Anterior cingulate cortex (tissue), 58 donors: ENCODE measurements at regions not wholly inside any gene's neighbourhood (a gene's known extent, or its start where the extent isn't known, plus 50 kb on each side); places are given as distances from the start of the nearest gene placed in this dataset.
"Not testable (repeated sequence)": the region's sequence is repeated elsewhere in the genome, so short reads cannot be mapped to it uniquely, and the experiment has no call there.

ENCODE experiments used
- DNase-seq, 58 donors: peaks; one replicate each; lab custom pipeline; 2025; lab: John Stamatoyannopoulos, UW

GRCh38 chr16:22572331-22573224 is 61.9 kb downstream of the NPIPB5 start:
- peak in 3 of 58 donors; percentile 4 to 21 (median 5) for DNase-seq

GRCh38 chr16:22573225-22573530 is 62.5 kb downstream of the NPIPB5 start:
- not testable (repeated sequence) for DNase-seq

GRCh38 chr16:22576506-22576905 is 65.8 kb downstream of the NPIPB5 start:
- not testable (repeated sequence) for DNase-seq

- not testable (repeated sequence) for DNase-seq
Measured at GRCh38 chr16:22583195-22583594, 72.5 kb downstream of the NPIPB5 start.

GRCh38 chr16:22584459-22584858 is 73.8 kb downstream of the NPIPB5 start:
- DNase-seq: not testable (repeated sequence)

GRCh38 chr16:22584941-22585340 is 74.2 kb downstream of the NPIPB5 start:
- not testable (repeated sequence) for DNase-seq

- DNase-seq: not testable (repeated sequence)
Measured at GRCh38 chr16:22585431-22585830, 74.7 kb downstream of the NPIPB5 start.

GRCh38 chr16:22586732-22587131 is 76.0 kb downstream of the NPIPB5 start:
- DNase-seq: not testable (repeated sequence)

- DNase-seq: not testable (repeated sequence)
Measured at GRCh38 chr16:22589757-22590156, 79.1 kb downstream of the NPIPB5 start.

GRCh38 chr16:22596445-22597045 is 85.9 kb downstream of the NPIPB5 start:
- not testable (repeated sequence) for DNase-seq

GRCh38 chr16:22603744-22604143 is 93.1 kb downstream of the NPIPB5 start:
- DNase-seq: not testable (repeated sequence)

GRCh38 chr16:22606619-22607018 is 95.9 kb downstream of the NPIPB5 start:
- DNase-seq: not testable (repeated sequence)

GRCh38 chr16:22609798-22610197 is 99.1 kb downstream of the NPIPB5 start:
- DNase-seq: not testable (repeated sequence)

- DNase-seq: not testable (repeated sequence)
Measured at GRCh38 chr16:22611128-22611527, 100.4 kb downstream of the NPIPB5 start.

GRCh38 chr16:22614271-22614947 is 103.7 kb downstream of the NPIPB5 start:
- DNase-seq: no peak

- no peak for DNase-seq
Measured at GRCh38 chr16:22618842-22619241, 108.2 kb downstream of the NPIPB5 start.

GRCh38 chr16:22621586-22622155 is 111.0 kb downstream of the NPIPB5 start:
- no peak for DNase-seq

GRCh38 chr16:22622703-22623102 is 112.0 kb downstream of the NPIPB5 start:
- no peak for DNase-seq

GRCh38 chr16:22623351-22623781 is 112.7 kb downstream of the NPIPB5 start:
- no peak for DNase-seq

- no peak for DNase-seq
Measured at GRCh38 chr16:22624038-22624799, 113.5 kb downstream of the NPIPB5 start.
